ENCODE measurements at regions not wholly inside any gene's neighbourhood (a gene's known extent, or its start where the extent isn't known, plus 50 kb on each side); places are given as distances from the start of the nearest gene placed in this dataset.

GRCh38 chr21:39104911-39105310 is 78.3 kb downstream of the PSMG1 start:
- no peak overlapping the region for H3K27ac ChIP-seq (ENCODE audit: low read depth, low read length)

GRCh38 chr21:39103689-39104088 is 79.6 kb downstream of the PSMG1 start:
- H3K4me1 ChIP-seq (ENCODE audit: insufficient read depth, low read length): 0 out of 2 replicates have a peak, but pooled peaks cover 6% of the 10 kb centered on the region
- no peak overlapping the region for H3K27ac ChIP-seq (ENCODE audit: low read depth, low read length)
- no peak overlapping the region for H3K4me3 ChIP-seq (ENCODE audit: low read length)
- H3K36me3 ChIP-seq (ENCODE audit: insufficient read depth, low read length): no peaks in the 10 kb centered on the region
- peaks cover 5% of the 10 kb centered on the region; the same call in 1 of the 2 replicates for H3K9me3 ChIP-seq (ENCODE audit: insufficient read depth, low read depth, low read length)
- H3K9ac ChIP-seq (ENCODE audit: low read depth, low read length): no peak overlapping the region
- WGBS: 97% methylated on average over 3 of the region's 4 CpGs
- no peaks in the 10 kb centered on the region for H3K27me3 ChIP-seq (ENCODE audit: insufficient read depth, low read length)

More at GRCh38 chr21:39104911-39105310, 78.3 kb downstream of the PSMG1 start:
- Histone ChIP-seq H3K9ac (ENCODE audit: low read depth, low read length) (no peak overlapping the region), H3K4me3 (ENCODE audit: low read length) (no peak overlapping the region), H3K4me1 (ENCODE audit: insufficient read depth, low read length) (0 out of 2 replicates have a peak, but pooled peaks cover 6% of the 10 kb centered on the region), H3K27me3 (ENCODE audit: insufficient read depth, low read length) (no peaks in the 10 kb centered on the region), H3K36me3 (ENCODE audit: insufficient read depth, low read length) (no peaks in the 10 kb centered on the region), H3K9me3 (ENCODE audit: insufficient read depth, low read depth, low read length) (peaks cover 2% of the 10 kb centered on the region; the same call in 1 of the 2 replicates)
- 90% methylated on average over 4 of the region's 4 CpGs for WGBS

- Histone ChIP-seq H3K27me3 (ENCODE audit: insufficient read depth, low read length) (no peaks in the 10 kb centered on the region), H3K4me3 (ENCODE audit: low read length) (no peak overlapping the region), H3K9ac (ENCODE audit: low read depth, low read length) (no peak overlapping the region), H3K36me3 (ENCODE audit: insufficient read depth, low read length) (no peaks in the 10 kb centered on the region), H3K4me1 (ENCODE audit: insufficient read depth, low read length) (peaks cover 5% of the 10 kb centered on the region; the same call in 1 of the 2 replicates), H3K27ac (ENCODE audit: low read depth, low read length) (no peak overlapping the region), H3K9me3 (ENCODE audit: insufficient read depth, low read depth, low read length) (peaks cover 5% of the 10 kb centered on the region; the same call in 1 of the 2 replicates)
- 94% methylated on average over 4 of the region's 4 CpGs for WGBS
Measured at GRCh38 chr21:39099859-39100258, 83.4 kb downstream of the PSMG1 start.

- 94% methylated on average over 3 of the region's 3 CpGs for whole genome bisulfite sequencing
- H3K4me1 ChIP-seq (ENCODE audit: insufficient read depth, low read length): peaks cover 5% of the 10 kb centered on the region; the same call in 1 of the 2 replicates
- H3K9ac ChIP-seq (ENCODE audit: low read depth, low read length): no peak overlapping the region
- H3K27ac ChIP-seq (ENCODE audit: low read depth, low read length): no peak overlapping the region
- peaks cover 5% of the 10 kb centered on the region; the same call in 1 of the 2 replicates for H3K9me3 ChIP-seq (ENCODE audit: insufficient read depth, low read depth, low read length)
- H3K4me3 ChIP-seq (ENCODE audit: low read length): no peak overlapping the region
- no peaks in the 10 kb centered on the region for H3K27me3 ChIP-seq (ENCODE audit: insufficient read depth, low read length)
- H3K36me3 ChIP-seq (ENCODE audit: insufficient read depth, low read length): no peaks in the 10 kb centered on the region
Measured at GRCh38 chr21:39098696-39099200, 84.5 kb downstream of the PSMG1 start.

GRCh38 chr21:39097981-39098380 is 85.3 kb downstream of the PSMG1 start:
- Histone ChIP-seq H3K36me3 (ENCODE audit: insufficient read depth, low read length) (no peaks in the 10 kb centered on the region), H3K4me1 (ENCODE audit: insufficient read depth, low read length) (peaks cover 5% of the 10 kb centered on the region; the same call in 1 of the 2 replicates), H3K9ac (ENCODE audit: low read depth, low read length) (no peak overlapping the region), H3K9me3 (ENCODE audit: insufficient read depth, low read depth, low read length) (peaks cover 5% of the 10 kb centered on the region; the same call in 1 of the 2 replicates), H3K27me3 (ENCODE audit: insufficient read depth, low read length) (no peaks in the 10 kb centered on the region), H3K27ac (ENCODE audit: low read depth, low read length) (no peak overlapping the region), H3K4me3 (ENCODE audit: low read length) (no peak overlapping the region)
- 62% methylated on average over 9 of the region's 9 CpGs for WGBS

- 88% methylated on average over 13 of the region's 13 CpGs for WGBS
- H3K36me3 ChIP-seq (ENCODE audit: insufficient read depth, low read length): no peaks in the 10 kb centered on the region
- no peak overlapping the region for H3K4me3 ChIP-seq (ENCODE audit: low read length)
- H3K27ac ChIP-seq (ENCODE audit: low read depth, low read length): no peak overlapping the region
- no peaks in the 10 kb centered on the region for H3K27me3 ChIP-seq (ENCODE audit: insufficient read depth, low read length)
- H3K9ac ChIP-seq (ENCODE audit: low read depth, low read length): no peak overlapping the region
- H3K9me3 ChIP-seq (ENCODE audit: insufficient read depth, low read depth, low read length): peaks cover 5% of the 10 kb centered on the region; the same call in 1 of the 2 replicates
- H3K4me1 ChIP-seq (ENCODE audit: insufficient read depth, low read length): peaks cover 5% of the 10 kb centered on the region; the same call in 1 of the 2 replicates
Measured at GRCh38 chr21:39097335-39097861, 85.9 kb downstream of the PSMG1 start.

- Histone ChIP-seq H3K4me1 (ENCODE audit: insufficient read depth, low read length) (peaks cover 5% of the 10 kb centered on the region; the same call in 1 of the 2 replicates), H3K27ac (ENCODE audit: low read depth, low read length) (no peak overlapping the region), H3K9me3 (ENCODE audit: insufficient read depth, low read depth, low read length) (peaks cover 5% of the 10 kb centered on the region; the same call in 1 of the 2 replicates), H3K36me3 (ENCODE audit: insufficient read depth, low read length) (no peaks in the 10 kb centered on the region), H3K9ac (ENCODE audit: low read depth, low read length) (no peak overlapping the region), H3K27me3 (ENCODE audit: insufficient read depth, low read length) (no peaks in the 10 kb centered on the region), H3K4me3 (ENCODE audit: low read length) (no peak overlapping the region)
- WGBS: 86% methylated on average over 8 of the region's 8 CpGs
Measured at GRCh38 chr21:39096754-39097153, 86.5 kb downstream of the PSMG1 start.

GRCh38 chr21:39095681-39096080 is 87.6 kb downstream of the PSMG1 start:
- Histone ChIP-seq H3K9ac (ENCODE audit: low read depth, low read length) (no peak overlapping the region), H3K27ac (ENCODE audit: low read depth, low read length) (no peak overlapping the region), H3K9me3 (ENCODE audit: insufficient read depth, low read depth, low read length) (peaks cover 5% of the 10 kb centered on the region; the same call in 1 of the 2 replicates), H3K4me3 (ENCODE audit: low read length) (no peak overlapping the region), H3K27me3 (ENCODE audit: insufficient read depth, low read length) (no peaks in the 10 kb centered on the region), H3K36me3 (ENCODE audit: insufficient read depth, low read length) (no peaks in the 10 kb centered on the region), H3K4me1 (ENCODE audit: insufficient read depth, low read length) (peaks cover 5% of the 10 kb centered on the region; the same call in 1 of the 2 replicates)
- 94% methylated on average over 7 of the region's 7 CpGs for WGBS

- Histone ChIP-seq H3K36me3 (ENCODE audit: insufficient read depth, low read length) (no peaks in the 10 kb centered on the region), H3K9ac (ENCODE audit: low read depth, low read length) (no peak overlapping the region), H3K4me1 (ENCODE audit: insufficient read depth, low read length) (peaks cover 5% of the 10 kb centered on the region; the same call in 1 of the 2 replicates), H3K27ac (ENCODE audit: low read depth, low read length) (no peak overlapping the region), H3K9me3 (ENCODE audit: insufficient read depth, low read depth, low read length) (peaks cover 3% of the 10 kb centered on the region; the same call in 1 of the 2 replicates), H3K27me3 (ENCODE audit: insufficient read depth, low read length) (no peaks in the 10 kb centered on the region), H3K4me3 (ENCODE audit: low read length) (no peak overlapping the region)
- WGBS: 93% methylated on average over 11 of the region's 11 CpGs
Measured at GRCh38 chr21:39094847-39095579, 88.2 kb downstream of the PSMG1 start.

GRCh38 chr21:39094087-39094780 is 89.0 kb downstream of the PSMG1 start:
- Histone ChIP-seq H3K9ac (ENCODE audit: low read depth, low read length) (no peak overlapping the region), H3K4me1 (ENCODE audit: insufficient read depth, low read length) (peaks cover 5% of the 10 kb centered on the region; the same call in 1 of the 2 replicates), H3K4me3 (ENCODE audit: low read length) (no peak overlapping the region), H3K27ac (ENCODE audit: low read depth, low read length) (no peak overlapping the region), H3K27me3 (ENCODE audit: insufficient read depth, low read length) (no peaks in the 10 kb centered on the region), H3K36me3 (ENCODE audit: insufficient read depth, low read length) (no peaks in the 10 kb centered on the region), H3K9me3 (ENCODE audit: insufficient read depth, low read depth, low read length) (no peaks in the 10 kb centered on the region)
- WGBS: 96% methylated on average over 11 of the region's 11 CpGs

GRCh38 chr21:39093526-39093925 is 89.7 kb downstream of the PSMG1 start:
- Histone ChIP-seq H3K9me3 (ENCODE audit: insufficient read depth, low read depth, low read length) (no peaks in the 10 kb centered on the region), H3K36me3 (ENCODE audit: insufficient read depth, low read length) (no peaks in the 10 kb centered on the region), H3K27me3 (ENCODE audit: insufficient read depth, low read length) (no peaks in the 10 kb centered on the region), H3K4me3 (ENCODE audit: low read length) (no peak overlapping the region), H3K9ac (ENCODE audit: low read depth, low read length) (no peak overlapping the region), H3K4me1 (ENCODE audit: insufficient read depth, low read length) (peaks cover 5% of the 10 kb centered on the region; the same call in 1 of the 2 replicates), H3K27ac (ENCODE audit: low read depth, low read length) (no peak overlapping the region)
- 96% methylated on average over 17 of the region's 17 CpGs for WGBS
